H1 (cell line): ENCODE measurements at regions not wholly inside any gene's neighbourhood (a gene's known extent, or its start where the extent isn't known, plus 50 kb on each side); places are given as distances from the start of the nearest gene placed in this dataset.

ENCODE experiments used
- CHD2 ChIP-seq: IDR thresholded peaks from 2 replicates; pipeline ENCODE4 v1.6.1; 2012; ENCODE audit warnings: low read length, improper control_type of control experiment
- CTBP2 ChIP-seq: IDR thresholded peaks from 2 replicates; pipeline ENCODE4 v1.7.0; 2011; ENCODE audit warnings: borderline replicate concordance, mild to moderate bottlenecking, moderate library complexity, mixed read lengths, low read length; ENCODE audit not compliant: insufficient read depth, insufficient read length
- SRF ChIP-seq: IDR thresholded peaks from 2 replicates; pipeline ENCODE4 v1.6.1; 2011; ENCODE audit warnings: mild to moderate bottlenecking, low read depth, low read length, moderate library complexity
- TAF7 ChIP-seq: optimal IDR thresholded peaks from 2 replicates; pipeline ENCODE3; 2011; ENCODE audit warnings: low read depth, mild to moderate bottlenecking, inconsistent platforms, low read length, moderate library complexity, borderline replicate concordance

GRCh38 chr10:3480281-3480989, 304.6 kb downstream of the KLF6 start (continued):
- TF ChIP-seq CTBP2 (no peak), TAF7 (no peak), CHD2 (no peak), SRF (no peak)
